ENCODE measurements at regions not wholly inside any gene's neighbourhood (a gene's known extent, or its start where the extent isn't known, plus 50 kb on each side); places are given as distances from the start of the nearest gene placed in this dataset.
"Not testable (repeated sequence)": the region's sequence is repeated elsewhere in the genome, so short reads cannot be mapped to it uniquely, and the experiment has no call there.

- H3K4me3 ChIP-seq (ENCODE audit: low read length) = no peak overlapping the region
- DNase-seq (ENCODE audit: low read depth, low spot score) = no peak
Observed at GRCh38 chr2:224187220-224187619, 148.1 kb upstream of the SERPINE2 start.

GRCh38 chr2:224185023-224185601, 146.0 kb upstream of the SERPINE2 start:
- H3K4me3 ChIP-seq (ENCODE audit: low read length) = no peak overlapping the region
- no peak for DNase-seq (ENCODE audit: low read depth, low spot score)

GRCh38 chr2:224183086-224183485, 144.0 kb upstream of the SERPINE2 start:
- no peak for DNase-seq (ENCODE audit: low read depth, low spot score)
- no peak overlapping the region for H3K4me3 ChIP-seq (ENCODE audit: low read length)

GRCh38 chr2:224182498-224182897, 143.4 kb upstream of the SERPINE2 start:
- DNase-seq (ENCODE audit: low read depth, low spot score) = no peak

GRCh38 chr2:224181534-224182155, 142.6 kb upstream of the SERPINE2 start:
- H3K4me3 ChIP-seq (ENCODE audit: low read length) = no peak overlapping the region
- no peak for DNase-seq (ENCODE audit: low read depth, low spot score)

More at GRCh38 chr2:224182498-224182897, 143.4 kb upstream of the SERPINE2 start:
- H3K4me3 ChIP-seq (ENCODE audit: low read length) = no peak overlapping the region

GRCh38 chr2:224180810-224181209, 141.7 kb upstream of the SERPINE2 start:
- DNase-seq (ENCODE audit: low read depth, low spot score) = no peak
- H3K4me3 ChIP-seq (ENCODE audit: low read length) = no peak overlapping the region

GRCh38 chr2:224178056-224178455, 139.0 kb upstream of the SERPINE2 start:
- H3K4me3 ChIP-seq (ENCODE audit: low read length) = no peak overlapping the region
- DNase-seq (ENCODE audit: low read depth, low spot score) = no peak

GRCh38 chr2:224175538-224175937, 136.5 kb upstream of the SERPINE2 start:
- DNase-seq (ENCODE audit: low read depth, low spot score) = no peak
- H3K4me3 ChIP-seq (ENCODE audit: low read length) = no peak overlapping the region

GRCh38 chr2:224174990-224175389, 135.9 kb upstream of the SERPINE2 start:
- no peak overlapping the region for H3K4me3 ChIP-seq (ENCODE audit: low read length)
- no peak for DNase-seq (ENCODE audit: low read depth, low spot score)

- no peak overlapping the region for H3K4me3 ChIP-seq (ENCODE audit: low read length)
- DNase-seq (ENCODE audit: low read depth, low spot score) = no peak
Observed at GRCh38 chr2:224174521-224174920, 135.4 kb upstream of the SERPINE2 start.

- H3K4me3 ChIP-seq (ENCODE audit: low read length) = no peak overlapping the region
- no peak for DNase-seq (ENCODE audit: low read depth, low spot score)
Observed at GRCh38 chr2:224173933-224174332, 134.8 kb upstream of the SERPINE2 start.

- no peak overlapping the region for H3K4me3 ChIP-seq (ENCODE audit: low read length)
- DNase-seq (ENCODE audit: low read depth, low spot score) = no peak
Observed at GRCh38 chr2:224173210-224173609, 134.1 kb upstream of the SERPINE2 start.

- H3K4me3 ChIP-seq (ENCODE audit: low read length) = no peak overlapping the region
- no peak for DNase-seq (ENCODE audit: low read depth, low spot score)
Observed at GRCh38 chr2:224171226-224171625, 132.1 kb upstream of the SERPINE2 start.

- DNase-seq (ENCODE audit: low read depth, low spot score) = no peak
- no peak overlapping the region for H3K4me3 ChIP-seq (ENCODE audit: low read length)
Observed at GRCh38 chr2:224169847-224170246, 130.8 kb upstream of the SERPINE2 start.

- not testable (repeated sequence) for DNase-seq (ENCODE audit: low read depth, low spot score); H3K4me3 ChIP-seq (ENCODE audit: low read length)
Observed at GRCh38 chr2:224167781-224168180, 128.7 kb upstream of the SERPINE2 start.

- H3K4me3 ChIP-seq (ENCODE audit: low read length) = no peak overlapping the region
- no peak for DNase-seq (ENCODE audit: low read depth, low spot score)
Observed at GRCh38 chr2:224166654-224167053, 127.6 kb upstream of the SERPINE2 start.

GRCh38 chr2:224165901-224166319, 126.8 kb upstream of the SERPINE2 start:
- H3K4me3 ChIP-seq (ENCODE audit: low read length) = no peak overlapping the region
- DNase-seq (ENCODE audit: low read depth, low spot score) = no peak

- no peak overlapping the region for H3K4me3 ChIP-seq (ENCODE audit: low read length)
- DNase-seq (ENCODE audit: low read depth, low spot score) = no peak
Observed at GRCh38 chr2:224163566-224164307, 124.7 kb upstream of the SERPINE2 start.

GRCh38 chr2:224162122-224162521, 123.0 kb upstream of the SERPINE2 start:
- no peak overlapping the region for H3K4me3 ChIP-seq (ENCODE audit: low read length)
- DNase-seq (ENCODE audit: low read depth, low spot score) = no peak

GRCh38 chr2:224161712-224162111, 122.6 kb upstream of the SERPINE2 start:
- H3K4me3 ChIP-seq (ENCODE audit: low read length) = no peak overlapping the region
- DNase-seq (ENCODE audit: low read depth, low spot score) = no peak
